HG03095 (cell line): ENCODE measurements at regions not wholly inside any gene's neighbourhood (a gene's known extent, or its start where the extent isn't known, plus 50 kb on each side); places are given as distances from the start of the nearest gene placed in this dataset.

ENCODE experiments used
- ATAC-seq: cut with Tn5 transposase; IDR thresholded peaks from one replicate; pipeline ENCODE4 v1.9.1; 2021; ENCODE audit warnings: moderate library complexity; ENCODE audit not compliant: unreplicated experiment

GRCh38 chr2:14123436-14124103 is 508.9 kb upstream of the LRATD1 start:
- ATAC-seq = no peak

DNA sequence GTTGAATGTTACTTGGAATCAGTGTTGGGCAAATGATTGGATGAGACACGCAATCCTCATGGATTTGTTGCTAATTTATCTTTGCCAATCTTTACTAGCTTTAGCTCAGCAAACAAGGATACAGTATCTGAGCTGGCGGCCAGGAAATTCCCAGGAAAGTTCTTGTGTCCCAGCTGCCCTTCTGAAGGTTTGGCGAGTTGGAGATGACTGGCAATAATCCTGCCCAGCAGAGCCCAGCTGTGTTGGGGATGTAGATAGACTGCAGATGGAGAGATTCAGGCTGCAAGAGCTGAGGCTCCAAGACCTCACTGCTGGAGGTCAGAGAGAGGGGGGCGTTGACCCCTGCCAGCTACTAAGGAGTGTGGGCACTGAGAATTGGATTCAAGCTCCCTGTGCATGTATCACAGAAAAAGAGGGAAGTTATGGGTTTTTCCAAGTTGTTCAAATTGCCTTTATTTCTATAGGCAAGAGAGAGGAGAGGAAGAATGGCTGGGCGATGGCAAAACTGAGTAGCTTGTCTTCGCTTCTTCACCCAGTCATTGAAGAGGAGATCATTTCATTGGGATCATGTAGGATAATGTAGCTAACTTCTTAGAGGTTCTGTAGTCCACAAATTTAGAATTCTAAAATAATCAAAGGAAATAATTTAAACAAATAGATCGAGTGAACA is 506.8 kb upstream of the LRATD1 start:
- ATAC-seq = no peak

DNA sequence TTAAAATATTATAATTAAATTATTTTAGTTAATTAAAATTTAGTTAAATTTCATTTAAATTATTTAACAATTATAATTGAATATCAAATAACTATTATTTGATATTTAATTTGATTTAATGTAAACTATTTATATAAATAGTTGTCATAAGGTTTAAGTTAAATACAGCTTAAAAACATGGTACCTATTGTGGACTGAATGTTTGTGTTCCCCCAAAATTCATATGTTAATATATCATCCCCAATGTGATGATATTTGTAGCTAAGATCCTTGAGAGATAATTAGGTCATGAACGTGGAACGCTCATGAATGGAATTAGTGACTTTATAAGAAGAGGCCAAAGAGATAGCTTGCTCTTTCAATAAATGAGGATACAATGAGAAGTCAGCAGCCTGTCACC is 505.7 kb upstream of the LRATD1 start:
- ATAC-seq = no peak

GRCh38 chr2:14127765-14128164 is 504.8 kb upstream of the LRATD1 start:
- no peak for ATAC-seq

DNA sequence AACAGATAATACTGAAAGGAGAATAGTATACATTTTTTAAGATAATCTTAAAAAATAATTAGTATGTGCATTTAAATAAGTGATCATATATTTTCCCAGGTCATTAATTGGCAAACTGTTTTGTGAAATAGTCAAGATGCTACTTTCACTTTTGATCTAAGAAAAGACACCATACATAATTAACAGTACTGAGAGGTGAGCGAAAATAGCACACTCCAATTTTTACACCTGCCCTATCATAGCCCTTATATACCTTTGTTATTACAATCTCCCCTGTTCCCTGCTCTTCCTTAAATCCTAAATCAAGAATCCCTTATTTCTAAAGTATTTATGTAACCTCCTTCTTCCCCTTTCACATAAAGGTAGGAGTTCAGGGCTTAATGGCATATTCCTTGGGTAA is 500.1 kb upstream of the LRATD1 start:
- ATAC-seq = no peak

DNA sequence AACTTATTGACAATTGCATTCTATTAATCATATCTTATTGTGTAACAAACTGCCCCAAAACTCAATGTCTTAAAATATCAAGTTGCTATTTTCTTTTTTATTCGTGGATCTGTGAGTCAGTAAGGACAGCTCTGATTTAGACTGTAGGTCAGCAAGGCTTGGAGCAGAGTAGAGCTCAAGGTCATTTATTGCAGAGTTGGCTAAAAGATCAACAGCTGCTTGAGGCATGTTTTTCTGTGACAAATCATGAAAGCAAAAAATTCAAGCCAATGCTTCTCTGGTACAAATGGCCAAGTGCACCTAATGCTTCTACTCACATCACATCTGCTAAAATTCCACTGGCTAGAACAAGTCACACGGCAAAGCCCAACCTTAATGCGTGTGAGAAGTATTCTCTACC is 497.7 kb upstream of the LRATD1 start:
- no peak for ATAC-seq

DNA sequence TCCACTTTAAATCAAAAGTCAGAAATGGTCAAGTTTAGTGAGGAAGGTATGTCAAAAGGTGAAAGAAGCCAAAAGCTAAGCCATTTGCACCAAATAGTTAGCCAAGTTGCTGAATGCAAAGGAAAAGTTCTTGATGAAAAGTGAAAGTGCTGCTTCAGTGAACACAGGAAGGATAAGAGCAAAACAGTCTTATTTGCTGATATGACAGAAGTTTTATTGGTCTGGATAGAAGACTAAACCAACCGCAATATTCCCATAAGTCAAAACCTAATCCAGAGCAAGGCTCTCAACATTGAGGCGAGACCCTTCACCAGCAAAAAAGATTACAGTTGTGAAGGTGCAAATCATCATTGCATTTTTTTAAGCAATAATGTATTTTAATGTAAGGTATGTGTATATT is 496.5 kb upstream of the LRATD1 start:
- ATAC-seq = no peak

GRCh38 chr2:14137643-14138042 is 494.9 kb upstream of the LRATD1 start:
- ATAC-seq = no peak

DNA sequence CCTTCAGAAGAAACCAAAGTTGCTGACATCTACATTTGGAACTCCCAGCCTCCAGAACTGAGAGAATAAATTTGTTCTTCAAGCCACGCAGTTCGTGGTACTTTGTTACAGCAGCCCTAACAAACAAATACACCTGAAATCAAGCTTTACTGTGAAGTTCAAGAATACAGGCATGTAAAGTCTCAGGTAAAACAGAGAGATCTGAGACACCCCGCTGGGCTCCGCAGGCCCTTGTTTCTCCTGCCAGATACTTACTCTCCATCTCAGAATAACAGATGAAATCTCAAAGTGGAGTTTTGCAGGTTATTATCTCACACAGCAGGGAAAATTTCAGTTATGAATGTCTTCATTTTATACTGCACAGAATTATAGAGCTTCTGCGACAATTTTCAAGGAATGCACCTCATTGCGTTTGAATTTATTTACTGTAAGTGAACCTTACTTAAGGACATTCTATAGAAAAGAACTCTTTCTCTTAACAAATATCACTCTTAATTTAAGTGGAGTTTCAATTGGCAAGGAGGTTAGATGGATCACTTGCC is 492.4 kb upstream of the LRATD1 start:
- ATAC-seq = no peak

DNA sequence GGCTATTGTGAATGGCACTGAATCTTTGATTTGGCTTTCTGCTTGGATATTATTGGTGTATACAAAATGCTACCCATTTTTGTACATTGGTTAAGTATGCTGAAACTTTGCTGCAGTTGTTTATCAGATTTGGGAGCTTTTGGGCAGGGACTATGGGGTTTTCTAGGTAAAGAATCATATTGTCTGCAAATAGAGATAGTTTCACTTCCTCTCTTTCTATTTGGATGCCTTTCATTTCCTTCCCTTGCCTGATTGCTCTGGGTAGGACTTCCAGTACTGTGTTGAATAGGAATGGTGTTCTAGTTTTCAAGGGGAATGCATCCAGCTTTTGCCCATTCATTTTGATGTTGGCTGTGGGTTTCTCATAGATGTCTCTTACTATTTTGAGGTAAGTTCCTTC is 489.1 kb upstream of the LRATD1 start:
- no peak for ATAC-seq

DNA sequence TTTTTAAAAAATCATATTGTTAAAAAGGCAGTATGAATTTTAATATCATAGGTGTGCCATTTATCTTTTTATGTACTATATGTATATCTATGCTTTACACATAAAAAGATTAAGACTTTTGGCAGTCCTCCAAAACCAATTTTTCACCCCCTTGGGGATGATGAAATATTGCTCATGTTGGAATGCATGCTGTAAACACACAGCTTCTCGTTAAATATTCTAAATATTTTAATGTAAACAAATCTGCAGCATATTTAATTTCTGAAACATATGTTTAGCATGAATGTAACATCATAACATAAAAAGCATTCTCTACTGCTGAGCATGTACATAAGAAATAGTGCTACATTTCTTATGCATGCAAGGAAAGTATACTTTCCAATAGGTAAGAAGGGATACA is 484.3 kb upstream of the LRATD1 start:
- ATAC-seq = no peak

GRCh38 chr2:14157816-14158215 is 474.7 kb upstream of the LRATD1 start:
- no peak for ATAC-seq

DNA sequence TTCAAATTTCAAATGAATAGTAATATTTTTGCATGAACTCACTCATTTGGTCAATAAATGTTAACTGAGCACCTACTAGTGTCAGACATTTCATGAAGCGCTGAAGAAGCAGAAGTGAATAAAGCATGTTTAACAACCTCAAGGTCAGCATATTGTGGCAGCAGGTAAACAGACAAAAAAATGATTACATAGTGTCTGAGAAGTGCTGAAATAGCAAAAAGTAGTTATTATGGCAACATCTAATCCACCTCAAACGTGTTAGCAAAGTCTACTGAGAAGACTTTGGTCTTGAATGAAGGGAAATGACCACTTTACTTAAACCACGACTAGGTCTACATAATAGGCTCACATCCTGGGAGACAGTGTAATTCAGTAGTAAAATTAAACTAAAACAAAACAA is 452.2 kb upstream of the LRATD1 start:
- no peak for ATAC-seq

DNA sequence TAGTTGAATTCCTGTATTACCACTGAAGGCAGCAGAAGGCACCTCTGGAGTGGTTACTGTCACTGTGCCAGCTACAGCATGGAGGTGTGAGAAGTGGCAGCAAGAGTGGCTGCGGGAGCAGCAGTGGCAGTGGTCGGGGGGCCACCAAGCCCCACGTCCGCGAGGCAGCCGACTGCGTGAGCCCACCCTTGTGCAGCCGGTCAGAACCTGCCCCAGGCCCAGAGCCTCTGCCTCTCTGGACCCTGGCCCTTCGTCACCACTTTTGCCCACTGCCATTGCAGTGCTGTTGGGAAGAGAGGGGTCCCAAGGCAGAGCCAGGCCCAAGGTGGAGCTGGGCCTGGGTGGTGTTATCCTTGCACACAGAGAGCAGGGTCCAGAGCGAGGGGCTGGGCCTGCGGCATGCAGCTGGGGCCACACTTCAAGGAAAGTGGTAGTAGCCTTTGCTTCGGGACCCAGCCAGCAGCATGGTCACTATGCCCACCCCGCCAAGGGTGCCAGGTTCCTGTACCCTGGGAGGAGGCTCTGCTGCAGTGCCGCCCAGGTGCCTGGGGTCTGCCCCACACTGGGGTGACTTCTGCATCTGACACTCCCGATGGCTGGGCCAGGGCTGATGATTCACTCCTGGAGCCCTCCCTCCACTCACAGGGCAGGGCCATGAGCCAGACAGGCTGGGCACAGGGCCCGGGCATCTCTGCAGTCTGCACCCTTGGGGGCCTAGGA is 450.1 kb upstream of the LRATD1 start:
- ATAC-seq = no peak

DNA sequence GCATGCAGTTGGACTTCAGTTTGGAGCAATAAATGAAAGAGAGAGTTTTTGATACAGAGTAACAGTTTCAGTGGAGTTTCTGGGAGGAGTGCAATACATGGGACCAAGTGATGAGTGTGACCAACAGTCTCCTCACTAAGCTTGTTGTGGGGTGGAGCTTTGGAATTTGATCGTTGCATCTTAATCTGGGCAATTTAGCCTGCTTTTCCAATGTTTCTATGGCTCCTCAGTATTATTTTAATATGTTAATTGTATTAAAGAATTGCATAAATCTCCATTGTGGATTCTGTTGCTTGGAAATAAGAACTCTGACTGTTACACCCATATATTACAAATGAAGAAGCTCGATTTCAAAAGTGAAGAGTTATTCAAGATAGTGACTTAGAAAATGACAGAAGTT is 446.6 kb upstream of the LRATD1 start:
- no peak for ATAC-seq

GRCh38 chr2:14188446-14188845 is 444.1 kb upstream of the LRATD1 start:
- no peak for ATAC-seq

GRCh38 chr2:14189929-14190328 is 442.6 kb upstream of the LRATD1 start:
- ATAC-seq = no peak

GRCh38 chr2:14194233-14194632 is 438.3 kb upstream of the LRATD1 start:
- ATAC-seq = no peak

DNA sequence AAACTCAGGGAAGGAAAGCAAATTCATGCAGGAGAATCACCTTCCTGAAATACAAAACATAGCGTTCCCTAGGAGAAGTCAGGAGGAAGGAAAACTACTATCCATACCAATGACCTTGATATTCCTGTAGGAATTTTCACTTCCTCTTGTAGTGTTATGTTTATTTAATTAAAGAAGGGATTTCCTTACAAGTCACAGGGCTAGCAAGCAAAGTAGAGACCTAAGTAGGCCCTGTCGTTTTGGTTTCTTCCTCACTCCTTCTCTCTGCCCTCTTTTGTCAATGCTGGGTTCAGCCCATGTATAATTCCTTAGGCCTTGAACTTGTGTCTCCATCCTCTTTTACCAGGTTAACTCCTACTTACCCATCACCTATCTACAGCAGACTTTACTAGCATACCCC is 435.2 kb upstream of the LRATD1 start:
- ATAC-seq = no peak

- ATAC-seq = no peak
Measured at GRCh38 chr2:14199040-14199439, 433.5 kb upstream of the LRATD1 start.

DNA sequence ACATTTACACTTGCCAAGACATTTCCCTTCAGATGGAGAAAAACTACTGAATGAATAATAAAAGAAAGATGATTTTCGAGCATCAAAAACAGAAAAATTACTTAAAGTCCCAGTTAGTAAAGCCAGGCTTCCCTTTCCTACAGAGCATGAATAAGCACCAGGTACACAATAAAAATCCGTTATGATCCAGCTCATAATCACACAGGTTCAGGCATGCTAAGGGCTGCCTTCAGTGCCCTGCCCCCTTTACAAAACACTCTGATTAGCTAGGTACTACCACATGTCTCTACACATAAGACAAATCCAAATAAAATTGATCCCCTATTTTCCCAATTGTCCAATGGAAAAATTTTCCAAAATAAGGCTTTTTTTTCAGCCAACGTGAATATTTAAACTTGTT is 413.2 kb upstream of the LRATD1 start:
- ATAC-seq = no peak

- no peak for ATAC-seq
Measured at GRCh38 chr2:14220101-14220500, 412.4 kb upstream of the LRATD1 start.
